HG02884 (cell line): ENCODE measurements at regions not wholly inside any gene's neighbourhood (a gene's known extent, or its start where the extent isn't known, plus 50 kb on each side); places are given as distances from the start of the nearest gene placed in this dataset.
"Not testable (repeated sequence)": the region's sequence is repeated elsewhere in the genome, so short reads cannot be mapped to it uniquely, and the experiment has no call there.

Experiments
- ATAC-seq: cut with Tn5 transposase; IDR thresholded peaks from one replicate; pipeline ENCODE4 v1.9.1; 2021; ENCODE audit warnings: mild to moderate bottlenecking, moderate library complexity; ENCODE audit not compliant: unreplicated experiment

DNA sequence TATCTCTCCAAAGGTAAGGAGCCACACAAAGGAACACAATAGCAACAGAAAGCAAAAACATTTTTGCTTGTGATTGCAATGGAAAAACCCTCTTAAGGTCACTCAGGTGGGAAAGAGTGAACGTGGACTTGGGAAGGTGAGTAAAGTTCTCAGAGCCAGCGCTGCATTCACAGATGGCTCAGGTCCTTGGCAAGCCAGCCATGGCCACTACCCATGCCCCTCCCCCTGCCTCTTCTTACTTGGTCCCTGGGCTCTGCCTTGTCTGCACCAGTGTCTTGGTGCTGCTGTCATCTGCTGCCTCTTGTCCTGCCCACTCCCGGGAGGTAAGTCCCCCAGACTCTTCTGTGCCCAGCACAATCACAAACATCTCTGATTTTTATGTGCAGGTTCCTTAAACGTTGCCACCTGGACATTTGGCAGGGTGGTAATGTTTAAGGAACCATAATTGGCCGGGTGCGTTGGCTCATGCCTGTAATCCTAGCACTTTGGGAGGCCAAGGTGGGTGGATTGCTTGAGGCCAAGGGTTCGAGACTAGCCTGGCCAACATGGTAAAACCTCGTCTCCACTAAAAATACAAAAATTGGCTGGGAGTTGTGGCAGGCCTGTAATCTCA is 74.6 kb downstream of the FEM1C start:
- no peak for ATAC-seq

DNA sequence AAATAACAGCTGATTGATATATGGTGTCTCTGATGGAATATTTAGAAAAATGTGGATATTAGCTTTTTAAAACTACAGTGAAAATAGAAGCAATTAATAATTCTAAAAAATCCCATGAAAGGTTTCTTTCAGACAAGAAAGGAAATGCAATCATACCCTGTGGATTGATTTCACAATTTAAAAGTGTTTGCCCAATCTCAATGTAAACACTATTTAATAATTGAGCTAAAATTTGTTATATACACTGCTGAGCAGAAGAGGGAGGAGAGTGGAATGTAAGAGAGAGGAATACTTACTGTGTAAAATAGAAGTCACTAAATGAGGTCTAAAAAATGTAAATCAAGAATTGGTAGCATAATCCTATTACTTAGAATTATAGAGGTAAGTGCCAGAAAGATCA is 76.9 kb downstream of the FEM1C start:
- no peak for ATAC-seq

DNA sequence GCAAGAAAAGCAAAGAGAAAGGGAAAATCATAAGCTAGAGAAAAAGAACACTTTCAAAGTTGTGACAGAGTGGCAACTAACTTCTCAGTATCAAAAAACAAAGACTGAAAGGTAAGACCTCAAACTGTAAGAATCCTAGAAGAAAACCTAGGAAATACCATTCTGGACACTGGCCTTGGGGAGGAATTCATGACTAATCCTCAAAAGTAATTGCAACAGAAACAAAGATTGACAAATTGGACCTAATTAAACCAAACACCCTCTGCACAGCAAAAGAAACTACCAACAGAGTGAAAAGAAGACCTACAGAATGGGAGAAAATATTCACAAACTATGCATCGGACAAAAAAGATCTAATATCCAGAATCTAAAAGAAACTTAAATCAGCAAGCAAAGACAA is 79.1 kb downstream of the FEM1C start:
- no peak for ATAC-seq

DNA sequence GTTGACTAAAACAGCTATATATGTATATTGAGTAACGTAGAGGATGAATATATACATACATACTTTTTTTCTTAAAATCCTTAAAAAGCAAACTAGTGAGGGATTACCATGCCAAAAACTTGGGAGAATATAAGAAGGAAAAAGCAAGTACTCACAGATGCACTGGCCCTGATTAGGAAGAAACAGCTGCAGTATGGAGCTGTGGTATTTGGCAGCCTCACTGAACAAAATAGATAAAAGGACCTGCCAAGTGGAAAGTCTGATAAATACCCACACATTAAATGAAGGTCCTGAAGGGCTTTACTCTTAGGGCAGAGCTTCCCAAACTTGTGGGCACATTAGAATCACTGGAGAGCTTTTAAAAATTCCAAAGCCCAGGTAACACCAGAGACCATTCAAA is 80.6 kb downstream of the FEM1C start:
- ATAC-seq = no peak

DNA sequence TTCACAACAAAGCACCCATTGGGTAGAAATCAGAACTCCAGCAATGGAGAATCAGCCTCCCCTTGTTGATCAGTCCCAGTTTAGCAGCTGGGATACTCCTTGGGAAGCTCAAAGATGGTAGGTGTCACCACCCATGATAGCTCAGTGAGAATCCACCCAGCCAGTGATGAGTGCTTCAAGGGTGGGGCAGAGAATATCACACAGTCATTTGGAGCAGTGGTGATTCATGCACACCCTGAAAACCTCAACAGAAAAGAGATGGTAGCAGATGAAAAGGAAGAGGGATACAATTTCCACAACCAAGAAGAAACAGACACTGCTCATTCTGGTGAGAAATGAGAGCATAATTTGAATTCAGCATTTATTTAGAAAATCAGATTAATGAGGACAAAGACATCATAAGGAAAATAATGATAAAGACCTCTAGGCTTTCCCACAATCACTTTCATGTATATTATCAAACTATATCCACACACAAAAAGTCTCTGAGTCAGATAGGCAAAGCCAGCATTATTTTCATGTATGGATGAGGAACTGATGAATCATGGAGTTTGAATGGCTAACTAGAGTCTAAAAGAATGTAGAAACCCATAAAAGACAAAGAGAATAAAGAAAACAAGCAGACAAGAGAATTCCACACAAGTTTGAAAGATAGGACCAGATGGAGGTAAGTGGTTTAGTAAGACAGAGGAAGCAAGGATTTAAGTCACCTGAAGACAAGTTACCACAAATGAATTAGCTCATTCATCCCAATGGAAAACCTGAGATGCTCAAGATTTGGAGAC is 82.9 kb downstream of the FEM1C start:
- peak; percentile 56 for ATAC-seq

DNA sequence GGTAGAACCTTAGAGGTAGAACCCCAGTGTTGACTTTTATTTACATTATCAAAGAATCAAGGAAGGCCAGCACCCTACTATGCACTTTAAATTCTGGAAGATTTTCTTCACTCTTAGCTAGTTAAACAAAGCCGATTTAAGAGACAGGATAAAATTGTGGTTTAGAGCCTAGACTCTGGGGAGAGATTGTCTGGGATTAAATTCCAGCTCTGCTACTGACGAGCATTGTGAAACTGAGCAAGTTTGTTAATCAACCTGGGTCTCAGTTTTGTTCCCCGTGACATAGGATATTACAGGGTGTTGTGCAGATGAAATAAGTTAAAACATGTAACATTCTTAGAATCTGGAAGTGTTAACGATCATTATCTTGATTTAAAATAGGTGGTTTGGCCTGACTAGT is 83.5 kb downstream of the FEM1C start:
- ATAC-seq = no peak

DNA sequence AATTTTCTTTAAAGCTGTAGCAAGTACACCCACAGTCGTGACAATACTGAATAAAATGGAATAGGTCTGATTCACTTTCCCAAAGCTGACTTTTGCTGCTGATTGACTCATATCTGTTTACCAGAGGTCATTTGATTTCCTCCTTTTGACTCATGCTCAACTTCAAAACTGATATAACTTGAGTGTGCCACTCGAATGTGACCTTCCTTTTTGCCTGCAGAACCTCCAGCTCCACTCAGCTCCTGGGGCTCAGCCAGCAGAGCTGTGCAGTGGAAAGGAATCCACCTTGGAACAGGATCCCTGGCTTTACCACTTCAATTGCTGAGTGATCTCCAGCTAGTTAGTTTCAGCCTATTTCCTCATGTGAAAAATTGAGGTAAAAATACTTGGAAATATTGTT is 84.1 kb downstream of the FEM1C start:
- ATAC-seq = peak; percentile 69

DNA sequence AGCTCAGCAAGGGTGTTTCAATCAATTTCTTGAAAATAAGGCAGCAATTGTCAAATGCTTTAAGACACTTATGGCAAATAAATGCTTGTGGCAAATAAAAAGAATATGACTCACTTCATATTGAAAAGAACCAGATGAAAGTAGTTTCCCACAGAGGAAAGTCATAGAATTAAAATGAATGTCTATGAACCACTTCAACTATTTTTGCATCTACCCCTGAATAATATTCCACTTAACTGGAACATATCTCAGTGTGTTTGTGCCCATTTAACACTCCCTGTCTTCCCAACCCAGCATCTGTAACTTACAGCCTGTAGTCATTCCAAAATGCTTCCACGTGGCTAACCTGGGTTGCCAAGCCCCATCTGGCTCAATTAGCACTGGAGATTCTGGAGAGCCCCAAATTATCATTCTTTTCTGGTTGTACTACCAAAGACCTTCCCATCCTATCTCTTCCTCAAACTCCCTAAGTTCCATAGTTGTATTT is 84.7 kb downstream of the FEM1C start:
- ATAC-seq = no peak

DNA sequence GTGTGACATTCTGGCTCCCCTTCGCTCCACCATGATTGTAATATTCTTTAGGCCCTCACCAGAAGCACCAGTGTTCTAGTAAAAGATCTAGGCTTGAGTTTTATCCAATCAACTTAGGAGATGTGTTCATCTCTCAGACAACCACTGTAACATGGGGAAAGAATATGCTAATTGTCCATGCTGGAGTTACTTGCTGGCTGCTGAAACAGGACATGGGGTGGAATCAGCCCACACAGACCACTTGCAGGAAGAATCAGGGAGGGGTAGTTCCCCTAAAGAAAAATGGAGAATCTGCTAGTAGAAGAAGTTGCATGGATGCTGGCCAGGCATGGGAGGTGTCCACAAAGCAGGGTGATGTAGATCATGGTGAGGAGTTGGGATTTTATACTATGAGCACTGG is 86.2 kb downstream of the FEM1C start:
- ATAC-seq = no peak

DNA sequence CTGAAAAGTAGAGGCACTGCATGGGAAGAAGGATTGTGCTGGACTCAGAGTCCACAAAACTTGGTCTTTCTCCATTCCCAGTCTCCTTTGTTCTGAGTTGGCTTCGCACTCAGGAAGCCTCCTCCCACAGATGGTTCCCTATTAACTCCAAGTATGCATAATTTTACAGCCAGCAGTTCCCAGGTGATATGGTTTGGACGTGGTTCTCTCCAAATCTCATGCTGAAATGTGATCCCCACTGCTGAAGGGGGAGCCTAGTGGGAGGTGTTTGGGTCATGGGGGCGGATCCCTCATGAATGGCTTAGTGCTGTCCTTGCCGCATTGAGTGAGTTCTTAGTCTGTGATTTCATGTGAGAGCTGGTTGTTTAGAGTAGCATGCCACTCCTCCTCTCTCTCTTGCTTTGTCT is 86.6 kb downstream of the FEM1C start:
- no peak for ATAC-seq

DNA sequence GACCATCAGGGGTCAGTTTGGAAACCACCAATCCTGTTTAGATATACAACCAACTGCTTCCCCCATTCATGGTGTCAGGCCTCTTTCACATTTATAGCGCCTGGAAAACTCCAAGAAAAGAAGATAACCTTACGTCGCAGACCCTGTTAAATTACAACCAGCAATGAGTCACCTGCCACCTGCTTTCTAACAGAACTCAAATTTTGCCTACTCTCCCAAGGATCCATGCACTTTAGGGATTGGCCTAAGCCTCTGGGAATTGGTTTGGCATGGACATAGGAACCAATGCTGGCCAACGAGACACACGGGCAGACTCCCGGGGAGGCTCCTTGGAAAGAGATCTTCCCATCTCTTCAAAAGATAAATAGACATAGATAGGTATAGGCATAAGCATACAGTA is 87.0 kb downstream of the FEM1C start:
- ATAC-seq = no peak

DNA sequence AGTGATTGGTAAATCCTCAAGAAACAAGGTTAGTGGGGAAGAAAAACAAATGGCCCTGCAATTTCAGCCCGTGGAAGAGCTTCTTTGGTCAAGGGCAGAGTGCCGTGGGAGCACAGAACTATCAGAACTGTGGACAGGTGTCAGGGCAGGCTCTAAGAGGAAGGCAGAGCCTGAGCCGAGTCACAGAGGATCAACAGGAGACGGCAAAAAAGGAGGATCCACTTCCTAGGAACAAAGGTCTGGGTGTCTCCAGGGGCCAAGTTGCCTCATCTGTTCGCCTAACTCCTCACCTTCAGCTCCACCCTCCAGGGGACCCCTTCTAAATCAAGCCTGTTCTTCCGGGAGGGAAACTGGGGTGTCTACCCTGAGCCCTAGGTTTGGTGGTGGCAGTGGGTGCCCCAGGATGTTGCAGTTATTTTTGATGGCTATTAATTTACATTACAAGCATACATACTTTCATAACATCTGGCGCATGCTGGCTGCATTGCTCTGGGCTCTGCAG is 88.0 kb downstream of the FEM1C start:
- ATAC-seq = no peak

DNA sequence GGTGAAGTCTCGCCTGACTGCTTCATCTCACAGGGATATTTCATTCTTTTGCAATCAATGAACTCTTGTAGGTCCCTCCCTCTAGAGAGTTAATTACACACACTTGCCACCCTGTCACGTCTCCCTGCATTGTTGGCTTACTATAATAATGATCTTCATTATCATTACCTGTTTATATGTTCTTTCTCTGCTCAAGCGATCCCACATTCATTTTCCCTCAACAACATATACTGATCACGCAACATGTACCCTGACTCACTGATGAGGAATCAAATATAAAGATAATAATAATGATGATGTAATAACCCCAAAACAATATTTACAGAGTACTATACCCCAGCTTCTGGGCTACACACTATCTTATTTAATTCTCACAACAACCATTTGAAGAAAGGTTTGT is 88.5 kb downstream of the FEM1C start:
- no peak for ATAC-seq

DNA sequence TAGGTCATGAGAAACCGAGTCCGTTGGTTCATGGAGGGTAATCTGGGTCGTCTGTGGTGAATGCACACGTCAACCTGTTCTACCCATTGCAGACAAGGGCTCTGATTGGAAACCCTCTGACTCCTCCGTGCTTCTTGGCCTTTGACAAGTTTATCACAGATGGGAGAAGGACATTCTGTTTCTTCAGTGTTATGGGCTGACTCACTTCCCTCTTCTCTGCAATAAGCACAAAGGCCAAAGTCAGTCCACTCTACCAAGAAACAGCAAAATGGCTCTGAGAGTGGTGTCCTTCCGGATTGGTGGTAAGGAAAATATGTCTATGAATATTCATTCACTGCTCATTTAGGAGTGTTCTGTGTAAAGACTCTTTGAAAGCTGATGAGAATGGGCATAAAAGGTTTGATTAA is 89.3 kb downstream of the FEM1C start:
- ATAC-seq = no peak

DNA sequence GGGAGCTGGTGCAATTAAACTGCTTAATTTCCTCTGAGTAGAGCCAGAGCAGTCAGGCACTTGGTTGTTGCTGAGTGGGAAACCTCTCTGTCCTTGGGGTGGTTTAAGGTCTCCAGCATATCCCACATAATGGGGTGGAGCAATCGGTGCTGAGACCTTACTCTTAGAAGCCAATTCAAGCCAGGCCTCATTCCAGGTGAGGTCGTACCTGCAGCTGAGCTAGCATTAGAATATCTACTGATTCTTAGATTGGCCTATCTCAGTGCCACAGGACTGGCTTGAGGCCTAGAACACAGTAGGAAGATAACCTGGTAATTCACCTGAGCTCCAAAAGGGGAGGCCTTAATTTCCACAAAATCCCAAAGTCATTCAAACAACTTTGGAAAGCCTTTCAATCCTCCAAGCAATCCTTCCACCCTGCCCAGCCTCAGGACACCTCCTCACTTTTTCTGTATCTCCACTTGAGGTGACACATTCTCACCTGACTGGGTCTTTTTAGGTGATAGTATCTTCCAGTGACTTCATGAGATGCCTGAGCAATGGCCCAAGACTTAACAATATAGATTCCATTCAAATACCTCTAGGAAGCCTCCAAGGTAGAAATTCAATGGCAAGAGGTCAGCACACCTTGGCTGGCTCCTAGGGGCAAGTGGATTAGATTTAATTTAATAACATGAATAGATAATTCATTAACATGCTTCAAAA is 91.0 kb downstream of the FEM1C start:
- ATAC-seq = no peak

DNA sequence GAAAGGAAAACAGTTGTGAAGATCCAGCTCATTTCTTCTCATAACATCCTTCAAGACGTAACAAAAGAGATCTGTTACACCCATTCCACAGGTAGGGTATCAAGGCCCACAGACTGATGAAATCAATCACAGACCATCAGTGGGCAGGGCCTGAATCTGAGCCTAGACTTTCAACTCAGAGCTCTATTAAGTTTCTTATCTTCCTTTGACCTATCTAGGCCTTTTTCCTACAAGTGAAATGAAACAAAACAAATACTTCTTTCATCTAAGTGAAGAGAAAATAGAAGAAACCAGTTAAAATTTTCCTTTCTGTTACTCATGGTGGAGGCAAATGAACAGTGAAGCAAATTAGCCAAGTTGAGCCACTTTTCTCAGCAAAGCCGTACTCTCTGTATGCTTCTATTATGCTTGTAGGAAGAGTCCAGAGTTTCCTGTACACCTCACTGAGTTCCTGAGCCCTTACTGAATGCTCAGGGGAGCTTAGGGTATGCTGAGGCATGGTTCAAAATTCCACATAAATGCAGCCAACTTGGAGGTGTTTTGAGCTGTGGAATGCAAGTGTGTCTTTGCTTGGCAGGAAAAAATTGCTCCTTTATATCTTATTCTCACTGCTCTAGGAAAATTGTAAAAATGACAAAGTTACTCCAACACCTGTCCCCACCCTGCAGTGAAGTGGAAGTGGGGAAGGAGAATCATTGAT is 91.9 kb downstream of the FEM1C start:
- ATAC-seq = no peak

DNA sequence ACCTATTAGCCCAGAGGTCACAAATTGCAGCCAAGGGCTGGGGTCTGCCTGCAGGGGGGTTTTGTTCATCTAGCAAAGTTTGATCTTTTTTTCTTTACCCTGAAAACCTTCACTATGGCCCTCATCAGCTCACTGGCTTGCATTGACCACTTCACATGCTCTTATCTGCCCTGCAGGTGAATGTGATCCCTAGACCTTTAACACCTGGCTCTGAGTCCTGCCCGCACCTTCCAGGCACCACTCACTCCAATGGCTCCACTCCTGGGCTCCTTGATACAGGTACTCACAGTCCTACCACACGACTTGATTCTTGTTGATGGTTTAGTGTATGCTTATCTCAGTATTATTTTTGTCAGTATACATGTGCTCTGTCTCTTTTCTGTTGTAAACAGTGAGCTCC is 92.5 kb downstream of the FEM1C start:
- no peak for ATAC-seq

DNA sequence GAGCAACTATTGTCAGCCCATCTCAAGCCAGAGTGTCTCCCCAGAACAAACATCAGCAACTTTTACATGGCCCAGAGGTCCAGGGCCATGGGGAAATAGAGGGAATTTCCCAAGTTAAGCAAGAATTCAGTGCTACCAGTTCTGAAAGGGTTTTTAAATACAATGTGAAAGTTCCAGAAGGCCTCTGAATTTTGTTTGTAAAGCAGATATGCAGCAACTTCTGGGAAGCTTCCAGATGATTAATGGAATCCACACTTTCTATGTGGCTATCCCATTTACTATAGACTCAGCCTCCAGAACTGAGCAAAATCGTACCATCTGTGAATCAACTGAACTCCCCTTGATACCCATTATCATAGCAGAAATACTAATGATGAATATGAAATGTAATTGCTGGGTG is 93.8 kb downstream of the FEM1C start:
- ATAC-seq = no peak

DNA sequence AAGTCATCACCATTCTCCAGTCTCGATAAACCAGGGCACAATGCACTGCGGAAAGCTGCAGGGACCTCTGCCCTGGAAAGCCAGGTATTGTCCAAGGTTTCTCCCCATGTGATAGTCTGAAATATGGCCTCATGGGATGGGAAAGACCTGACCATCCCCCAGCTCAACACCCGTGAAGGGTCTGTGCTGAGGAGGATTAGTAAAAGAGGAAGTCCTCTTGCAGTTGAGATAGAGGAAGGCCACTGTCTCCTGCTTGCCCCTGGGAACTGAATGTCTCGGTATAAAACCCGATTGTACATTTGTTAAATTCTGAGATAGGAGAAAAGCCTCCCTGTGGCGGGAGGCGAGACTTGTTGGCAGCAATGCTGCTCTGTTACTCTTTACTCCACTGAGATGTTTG is 95.9 kb downstream of the FEM1C start:
- not testable (repeated sequence) for ATAC-seq

DNA sequence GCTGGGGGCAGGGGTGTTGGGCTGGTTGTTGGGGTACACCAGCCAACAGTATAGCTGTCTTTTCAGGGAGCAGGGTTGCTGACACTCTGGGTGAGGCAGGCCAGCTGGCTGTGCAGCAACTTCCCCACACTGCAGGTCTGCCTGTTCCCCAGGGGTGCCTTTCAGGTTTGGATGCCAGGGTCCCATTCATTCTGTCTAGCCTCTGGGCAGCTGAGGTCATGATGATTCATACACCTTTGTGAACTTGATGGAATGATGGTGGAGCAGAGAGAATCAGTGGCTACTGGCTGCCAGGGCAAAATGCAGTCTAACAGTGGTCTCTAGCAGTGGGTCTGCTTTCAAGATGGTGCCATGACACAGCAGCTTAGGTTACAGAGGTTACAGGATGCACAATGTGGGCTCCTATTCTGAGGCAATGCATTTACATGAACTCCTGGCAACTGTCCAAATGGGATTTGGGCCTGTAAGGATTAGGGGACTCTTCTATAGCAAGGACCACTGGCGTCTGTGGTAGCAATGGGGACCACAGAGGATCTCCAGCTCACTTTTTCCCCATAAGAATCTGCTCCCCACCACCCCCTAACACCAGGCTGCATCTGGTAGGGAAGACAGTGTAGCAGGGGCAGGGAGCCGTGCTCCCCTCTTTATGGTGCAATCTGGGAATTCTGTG is 103.7 kb downstream of the FEM1C start:
- no peak for ATAC-seq

DNA sequence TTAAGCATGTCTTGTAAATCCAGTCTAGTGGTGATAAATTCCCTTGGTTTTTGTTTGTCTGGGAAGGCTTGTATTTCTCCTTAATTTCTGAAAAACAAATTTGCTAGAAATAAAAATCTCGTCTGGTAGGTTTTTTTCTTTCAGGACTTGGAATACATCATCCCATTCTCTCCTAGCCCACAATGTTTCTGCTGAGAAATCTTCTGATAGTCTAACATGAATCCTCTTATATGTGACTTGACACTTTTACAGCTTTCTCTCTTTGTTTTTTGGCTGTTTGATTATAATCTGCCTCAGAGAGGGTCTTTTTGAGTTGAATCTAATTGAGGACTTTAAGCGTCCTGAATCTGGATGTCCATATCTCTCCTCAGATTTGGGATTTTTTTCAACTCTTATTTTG is 104.9 kb downstream of the FEM1C start:
- ATAC-seq = no peak
